Erythroblast (primary cell): ENCODE measurements at regions not wholly inside any gene's neighbourhood (a gene's known extent, or its start where the extent isn't known, plus 50 kb on each side); places are given as distances from the start of the nearest gene placed in this dataset.

Experiments
- DNase-seq, 2 experiments: peaks; one replicate each; lab custom pipeline; 2025; lab: John Stamatoyannopoulos, UW
- GATA1 ChIP-seq: IDR thresholded peaks from 2 replicates; pipeline ENCODE4 v1.6.1; 2011; ENCODE audit warnings: low read depth, mild to moderate bottlenecking, control low read depth, low read length, moderate library complexity
- POLR2A ChIP-seq: IDR thresholded peaks from 2 replicates; pipeline ENCODE4 v1.6.1; 2011; ENCODE audit warnings: mild to moderate bottlenecking, low read length

DNA sequence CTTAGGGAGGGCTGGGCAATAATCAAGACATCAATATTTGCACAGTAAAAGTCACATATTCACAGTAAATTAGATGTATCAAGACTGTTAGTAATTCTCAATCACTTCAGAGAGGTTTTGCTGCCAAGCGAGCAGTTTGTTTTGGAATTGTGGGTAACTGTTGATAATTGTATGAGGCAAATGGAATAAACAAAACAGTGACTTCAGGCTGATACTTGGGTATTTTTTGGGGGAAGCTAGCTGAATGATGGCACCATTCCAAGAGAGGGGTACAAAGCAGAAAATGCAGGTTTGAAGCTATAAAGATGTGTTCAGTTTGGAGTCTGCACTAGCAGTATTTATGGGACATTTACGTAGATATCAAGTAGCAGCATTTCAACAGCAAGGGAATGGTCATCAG is 232.8 kb upstream of the ATP2B1 start:
- TF ChIP-seq GATA1 (no peak), POLR2A (no peak)
- no peak for DNase-seq

DNA sequence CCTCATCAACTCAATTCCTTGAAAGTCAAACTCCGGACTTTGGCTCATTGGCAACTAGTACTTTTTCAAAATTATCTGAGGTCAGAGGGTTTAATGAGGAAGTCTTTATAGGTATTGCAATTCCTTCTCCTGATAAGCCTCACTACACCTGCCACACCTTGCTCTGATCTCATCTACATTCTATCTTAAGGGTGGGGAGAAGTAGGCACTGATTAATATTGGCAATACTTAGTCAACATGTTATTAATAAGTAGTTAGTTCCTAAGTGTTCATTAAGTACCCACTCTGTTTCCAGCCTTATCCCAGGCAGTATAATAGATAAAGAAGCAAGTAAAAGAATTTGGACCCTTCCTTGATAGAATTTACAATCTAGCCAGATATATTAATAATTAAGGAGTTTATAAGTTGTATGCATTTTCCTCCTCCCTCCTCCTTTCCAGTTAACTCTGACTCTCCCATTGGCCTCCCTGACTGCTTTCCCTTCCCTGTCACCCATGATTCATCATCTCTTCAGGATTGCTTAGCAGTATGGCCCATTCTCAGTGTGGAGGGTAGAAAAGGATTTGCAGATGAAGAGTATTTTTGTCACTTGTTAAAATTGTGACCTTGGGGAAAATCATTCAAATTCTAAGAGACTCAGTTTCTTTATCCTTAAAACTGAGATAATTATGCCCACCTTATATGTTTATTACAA is 231.0 kb upstream of the ATP2B1 start:
- no peak for DNase-seq
- TF ChIP-seq GATA1 (no peak), POLR2A (no peak)

DNA sequence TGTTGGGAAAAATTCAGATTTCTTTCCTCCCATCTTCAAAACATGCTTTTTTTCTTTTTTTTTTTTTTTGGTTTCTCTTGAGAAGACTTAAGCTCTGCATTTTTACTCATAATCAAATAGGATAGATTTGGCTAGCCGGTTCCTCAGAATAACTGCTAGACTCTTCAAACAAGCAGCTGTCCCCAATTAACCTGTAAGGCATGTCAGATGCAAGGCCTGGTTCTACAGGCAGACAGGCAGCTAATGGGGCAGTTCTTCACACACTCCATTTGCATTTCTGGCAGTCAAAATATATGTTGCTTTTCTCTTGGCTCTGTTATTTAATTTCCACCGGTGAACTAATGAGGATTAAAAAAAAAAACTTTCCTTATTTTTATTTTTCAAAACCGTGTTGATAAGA is 228.0 kb upstream of the ATP2B1 start:
- TF ChIP-seq GATA1 (no peak), POLR2A (no peak)
- DNase-seq, result no peak

DNA sequence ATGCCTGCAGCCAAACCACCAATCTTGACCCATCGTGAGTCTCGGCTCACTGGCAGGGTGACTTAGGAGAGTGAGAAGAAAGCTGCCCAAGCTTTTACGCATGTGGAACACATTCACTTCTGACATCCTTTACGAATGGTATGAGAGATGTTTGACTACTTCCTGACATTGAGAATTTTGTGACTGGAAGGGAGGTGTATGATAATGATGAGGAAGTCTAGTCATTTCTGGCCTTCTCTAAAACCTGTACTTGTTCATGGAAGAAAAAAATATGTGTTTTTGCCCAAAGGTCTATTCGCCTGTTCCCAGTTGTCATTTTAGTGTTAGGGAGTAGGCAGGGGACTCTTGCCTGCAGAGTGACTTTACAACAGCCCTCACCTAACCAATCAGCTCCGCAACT is 227.2 kb upstream of the ATP2B1 start:
- DNase-seq, result no peak
- TF ChIP-seq GATA1 (no peak), POLR2A (no peak)

- no peak for TF ChIP-seq GATA1
- no peak for TF ChIP-seq POLR2A
- no peak for DNase-seq
These were observed 225.3 kb upstream of the ATP2B1 start for GRCh38 chr12:89933911-89934310.

GRCh38 chr12:89932954-89933353 is 224.3 kb upstream of the ATP2B1 start:
- no peak for DNase-seq
- no peak for TF ChIP-seq GATA1
- TF ChIP-seq POLR2A, result no peak

DNA sequence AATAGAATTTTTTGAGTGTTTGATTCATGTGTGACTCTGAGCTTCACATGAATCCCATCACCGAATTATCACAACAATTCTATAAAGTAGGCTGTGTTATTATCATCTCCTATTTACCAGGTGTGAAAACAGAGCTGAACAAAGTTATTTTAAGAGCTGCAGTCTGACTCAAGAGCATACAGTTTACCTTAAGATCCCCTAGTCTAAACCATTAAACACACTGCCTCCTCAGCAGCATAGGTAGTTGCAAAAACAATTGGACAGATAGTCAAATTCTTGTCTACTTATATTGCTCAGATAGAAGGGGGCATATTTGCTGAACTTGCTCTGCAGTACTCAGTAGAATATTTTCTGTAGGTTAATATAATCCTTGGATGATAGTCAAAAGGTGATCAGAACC is 219.8 kb upstream of the ATP2B1 start:
- no peak for DNase-seq
- TF ChIP-seq POLR2A (no peak), GATA1 (no peak)

- peak in 1 of 2 experiments; percentile 7 for DNase-seq
These were observed 218.6 kb upstream of the ATP2B1 start for GRCh38 chr12:89927226-89927698.

DNA sequence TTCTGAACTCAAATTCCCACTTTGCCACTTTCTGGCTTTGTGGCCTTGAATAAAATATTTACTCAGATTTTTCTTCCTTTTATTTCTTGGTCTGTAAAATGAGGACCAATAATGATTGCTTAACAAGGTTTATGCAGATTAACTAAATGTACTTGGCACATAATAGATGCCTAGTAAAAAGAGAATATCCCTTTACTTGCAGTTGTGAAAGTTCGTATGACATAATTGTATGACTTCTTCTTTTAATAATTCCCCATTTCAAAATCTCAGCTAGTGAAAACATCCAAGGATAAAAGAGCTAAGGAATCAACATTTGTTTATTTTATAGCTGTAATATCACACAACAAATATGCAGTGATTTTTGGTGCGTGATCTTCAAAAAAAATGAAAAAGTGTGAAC is 215.6 kb upstream of the ATP2B1 start:
- TF ChIP-seq POLR2A (no peak), GATA1 (no peak)
- no peak for DNase-seq

More at GRCh38 chr12:89927226-89927698, 218.6 kb upstream of the ATP2B1 start:
- TF ChIP-seq POLR2A, result no peak
- TF ChIP-seq GATA1, result no peak

GRCh38 chr12:89923091-89923490 is 214.5 kb upstream of the ATP2B1 start:
- DNase-seq, result no peak
- TF ChIP-seq POLR2A (no peak), GATA1 (no peak)

GRCh38 chr12:89920866-89921265 is 212.2 kb upstream of the ATP2B1 start:
- TF ChIP-seq GATA1 (no peak), POLR2A (no peak)
- no peak for DNase-seq

GRCh38 chr12:89919241-89919906 is 210.7 kb upstream of the ATP2B1 start:
- DNase-seq, result no peak
- TF ChIP-seq GATA1, result no peak
- no peak for TF ChIP-seq POLR2A

DNA sequence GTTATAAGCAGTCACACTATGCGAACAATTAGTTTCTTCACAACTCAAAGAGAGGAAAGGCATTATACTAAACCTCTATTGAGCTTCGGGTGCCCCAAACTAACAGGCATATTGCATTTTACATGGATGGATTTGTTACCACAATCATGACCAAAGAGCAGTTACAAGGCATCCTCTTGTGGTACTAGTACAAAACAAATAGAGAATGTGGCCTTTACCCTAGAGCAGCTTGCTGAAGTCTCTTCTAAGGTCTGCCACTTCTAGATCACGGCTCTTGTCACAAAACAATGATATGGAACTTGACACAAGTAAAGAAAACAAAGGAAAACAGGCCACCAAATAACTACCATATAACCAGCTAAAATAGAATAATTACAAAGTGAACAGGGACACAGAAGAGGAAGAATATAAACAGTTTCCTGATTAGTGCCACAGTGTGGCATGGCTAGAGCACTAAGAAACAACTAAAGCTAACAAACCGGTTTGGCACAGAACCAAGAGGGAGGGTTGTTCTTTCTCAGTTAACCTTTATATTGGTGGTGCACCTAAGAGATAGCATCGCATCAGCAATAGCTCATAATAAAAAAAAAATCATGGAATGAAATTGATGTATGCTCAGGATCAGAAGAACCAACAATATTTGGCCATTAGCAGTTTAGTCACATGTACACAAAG is 209.7 kb upstream of the ATP2B1 start:
- TF ChIP-seq POLR2A (no peak), GATA1 (no peak)
- DNase-seq, result no peak

DNA sequence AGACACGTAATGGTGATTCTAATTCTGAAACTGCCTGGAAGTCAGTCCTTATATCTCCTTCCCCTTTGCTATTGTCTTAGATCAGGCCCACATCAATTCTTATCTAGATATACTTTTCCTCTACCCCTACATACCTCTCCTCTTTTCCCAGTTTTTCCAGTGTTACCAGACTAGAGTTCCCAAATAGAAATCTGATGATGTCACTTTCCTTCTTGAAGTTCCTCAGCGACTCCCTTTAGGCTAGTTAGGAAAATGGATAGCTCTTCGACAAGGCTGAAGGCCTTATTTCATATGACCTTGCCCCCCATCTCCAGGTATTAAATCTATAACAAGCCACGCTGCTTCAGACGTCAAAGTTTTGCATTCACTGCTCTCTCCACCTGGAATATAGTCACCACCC is 201.1 kb upstream of the ATP2B1 start:
- TF ChIP-seq GATA1 (no peak), POLR2A (no peak)
- DNase-seq, result no peak

DNA sequence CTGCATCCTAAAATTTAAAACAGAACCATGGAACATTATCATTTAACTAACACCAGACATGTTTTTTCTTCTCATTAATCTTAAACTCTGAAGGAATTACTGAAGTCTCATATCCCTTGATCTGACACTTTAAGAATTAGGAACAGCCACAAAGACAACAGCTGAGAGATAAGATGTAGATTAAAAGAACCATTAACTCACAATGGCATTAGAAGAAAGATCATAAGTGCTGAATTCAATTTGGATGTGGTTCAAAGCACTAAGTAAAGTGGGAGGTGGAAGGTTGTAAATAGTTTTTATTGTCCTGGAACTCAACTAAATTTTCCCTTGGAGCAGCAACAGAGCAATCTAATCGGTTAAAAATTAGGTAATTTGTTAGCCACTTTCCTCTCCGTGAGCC is 199.0 kb upstream of the ATP2B1 start:
- DNase-seq, result no peak
- TF ChIP-seq GATA1 (no peak), POLR2A (no peak)
